OCI-M2 (cell line): ENCODE measurements at regions not wholly inside any gene's neighbourhood (a gene's known extent, or its start where the extent isn't known, plus 50 kb on each side); places are given as distances from the start of the nearest gene placed in this dataset.
"Not testable (repeated sequence)": the region's sequence is repeated elsewhere in the genome, so short reads cannot be mapped to it uniquely, and the experiment has no call there.

Experiments used
- DNase-seq: peaks from one replicate; lab custom pipeline; 2025; ENCODE audit not compliant: unreplicated experiment; lab: John Stamatoyannopoulos, UW

DNA sequence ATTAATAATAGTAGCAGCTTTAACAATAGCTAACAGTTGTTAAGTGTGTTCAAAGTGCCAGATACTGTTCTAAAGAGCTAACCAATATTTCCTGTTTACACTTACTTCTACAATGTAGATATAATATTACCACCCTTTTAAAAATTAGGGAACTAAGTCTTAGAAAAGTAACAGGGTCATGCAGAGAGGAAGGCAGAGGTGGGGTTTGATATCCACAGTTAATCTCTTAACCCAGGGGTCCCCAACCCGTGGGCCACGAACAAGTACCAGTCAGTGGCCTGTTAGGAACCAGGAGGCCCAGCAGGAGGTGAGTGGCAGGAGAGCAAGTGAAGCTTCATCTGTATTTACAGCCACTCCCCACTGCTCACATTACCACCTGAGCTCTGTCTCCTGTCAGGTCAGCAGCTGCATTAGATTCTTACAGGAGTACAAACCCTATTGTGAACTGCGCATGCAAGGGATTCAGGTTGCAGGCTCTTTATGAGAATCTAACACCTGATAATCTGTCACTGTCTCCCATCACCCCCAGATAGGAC is 89.1 kb downstream of the ACTL7B start:
- no peak for DNase-seq

DNA sequence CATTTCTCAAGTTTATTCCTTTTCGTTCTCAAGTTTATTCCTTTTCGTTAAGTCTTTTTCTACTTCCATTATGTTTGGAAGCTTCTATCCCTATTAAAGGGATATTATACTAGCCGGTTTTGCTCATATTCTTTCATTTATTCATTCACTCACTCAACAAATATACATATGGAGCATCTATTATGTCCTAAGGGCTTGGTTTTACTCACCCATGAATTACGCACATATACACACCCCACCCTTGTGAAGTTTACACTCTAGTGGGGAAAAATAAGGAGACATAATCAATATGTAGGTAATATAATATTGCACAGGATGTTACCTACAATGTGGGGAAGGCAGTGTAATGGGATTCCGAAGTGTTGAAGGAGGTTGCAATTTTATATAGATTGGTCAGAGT is 90.5 kb downstream of the ACTL7B start:
- no peak for DNase-seq

DNA sequence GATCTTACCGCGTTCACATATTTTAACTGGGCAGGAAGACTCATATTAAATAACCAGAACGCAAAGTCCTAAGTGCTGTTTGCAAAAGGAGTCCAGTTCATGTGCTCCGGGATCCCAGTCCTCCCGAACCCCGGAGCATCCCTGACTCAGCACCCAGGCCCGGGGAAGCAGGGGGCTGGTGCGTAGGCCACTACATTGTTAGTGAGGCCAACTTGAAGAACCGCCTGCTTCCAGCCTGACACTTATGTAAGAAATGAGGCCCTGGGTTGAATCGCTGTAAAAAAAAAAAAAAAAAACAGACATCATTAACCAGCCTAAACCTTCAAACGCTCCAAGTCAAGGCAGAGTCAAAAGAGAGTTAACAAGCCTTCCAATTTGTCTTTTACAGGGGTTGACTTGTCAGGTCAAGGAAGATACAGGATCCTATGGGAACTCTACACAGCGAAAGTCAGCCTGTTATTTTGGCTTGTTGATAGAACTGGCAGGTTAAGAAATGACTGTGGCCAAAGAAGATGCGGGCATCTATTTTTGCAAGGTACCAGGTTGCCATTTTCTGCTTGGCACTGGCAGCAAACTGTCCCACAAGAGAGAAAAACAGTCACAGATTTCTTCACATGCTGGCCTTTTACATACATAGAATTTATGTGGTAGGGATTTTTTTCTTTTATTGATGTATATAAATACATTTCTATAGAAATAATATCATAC is 93.3 kb downstream of the ACTL7B start:
- no peak for DNase-seq

DNA sequence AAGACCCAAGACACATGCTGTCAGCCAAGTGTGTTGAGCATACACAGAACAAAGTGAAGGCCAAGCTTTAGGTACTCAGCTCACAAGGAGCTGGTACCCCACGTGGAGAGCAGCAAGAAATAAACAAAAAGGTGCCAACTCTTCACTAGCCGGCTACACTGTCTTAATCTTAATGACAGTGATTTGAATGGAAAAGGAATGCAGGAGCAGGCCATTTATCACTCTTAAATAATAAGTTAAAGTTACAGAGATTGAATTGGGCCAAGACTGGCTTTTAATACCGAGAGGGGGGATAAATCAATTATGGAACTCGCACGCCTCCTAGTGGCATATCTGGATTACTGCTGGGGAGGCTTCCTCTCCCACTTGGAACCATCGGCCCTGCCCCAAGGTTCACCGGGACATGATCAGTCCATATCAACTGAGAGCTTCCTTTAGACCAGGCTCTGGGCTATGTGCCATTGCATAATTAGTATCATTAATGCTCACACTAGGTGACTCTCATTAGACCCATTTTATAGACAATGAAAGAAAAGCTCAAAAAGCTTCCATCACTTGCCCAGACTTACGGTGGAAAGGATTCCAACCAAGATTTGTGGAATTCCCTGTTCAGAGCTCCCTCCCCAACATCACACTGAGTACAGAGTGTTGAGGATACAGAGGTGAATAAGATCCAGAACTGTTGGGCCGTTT is 94.0 kb downstream of the ACTL7B start:
- peak; percentile 12 for DNase-seq

DNA sequence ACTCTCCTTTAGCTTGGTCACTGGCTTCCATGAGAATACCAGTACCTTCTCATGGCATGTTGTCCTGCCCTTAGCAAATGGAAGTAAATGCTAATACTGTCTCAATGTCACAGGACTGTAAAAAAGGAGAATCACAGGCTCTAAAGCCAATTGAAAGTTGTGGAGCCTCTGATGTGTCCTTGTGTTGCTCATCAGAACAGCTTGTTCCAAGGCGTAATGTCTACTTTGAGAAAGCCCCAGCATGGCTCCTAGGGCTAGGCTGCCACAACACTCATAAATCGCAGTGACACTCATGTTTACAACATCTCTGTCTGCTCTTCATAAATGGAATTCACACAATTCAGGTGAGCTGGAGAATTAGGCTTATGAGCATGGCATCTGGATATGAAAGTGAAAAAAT is 94.9 kb downstream of the ACTL7B start:
- DNase-seq = no peak

DNA sequence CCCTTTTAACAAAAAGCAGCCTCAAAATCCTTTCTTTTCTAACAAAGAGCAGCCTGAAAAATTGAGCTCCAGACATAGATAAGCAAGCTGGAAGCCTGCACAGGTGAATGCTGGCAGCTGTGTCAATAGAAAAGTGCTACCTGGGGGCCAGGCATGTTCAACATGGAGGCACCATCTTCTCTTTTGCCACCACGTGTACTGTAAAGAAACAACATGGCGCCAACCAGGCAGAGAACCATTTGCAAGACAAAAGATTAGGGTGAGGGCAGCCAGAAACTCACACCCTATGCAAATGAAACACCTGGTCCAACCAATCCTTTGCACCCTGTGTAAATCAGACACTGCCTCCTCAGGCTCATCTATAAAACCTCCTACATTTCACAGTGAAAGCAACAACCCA is 96.0 kb downstream of the ACTL7B start:
- no peak for DNase-seq

DNA sequence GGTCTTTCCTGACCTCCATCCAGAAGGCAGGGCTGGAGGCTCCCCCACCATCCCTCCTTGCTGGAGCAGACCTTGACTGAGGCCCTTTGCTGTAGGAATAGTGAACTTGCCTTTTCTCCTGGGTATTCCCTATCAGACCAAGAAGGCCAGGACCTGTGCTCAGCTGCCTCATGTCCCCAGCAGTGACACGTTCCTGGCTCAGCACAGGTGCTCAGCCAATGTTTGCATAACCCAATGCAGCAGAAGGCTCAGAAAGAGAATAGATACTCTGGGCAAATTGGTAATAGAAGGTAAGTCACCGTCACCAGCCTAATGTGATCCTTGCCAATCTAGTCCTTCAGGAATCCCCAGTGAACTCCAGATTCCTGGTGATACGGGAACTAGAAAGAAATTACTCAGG is 96.4 kb downstream of the ACTL7B start:
- DNase-seq = no peak

DNA sequence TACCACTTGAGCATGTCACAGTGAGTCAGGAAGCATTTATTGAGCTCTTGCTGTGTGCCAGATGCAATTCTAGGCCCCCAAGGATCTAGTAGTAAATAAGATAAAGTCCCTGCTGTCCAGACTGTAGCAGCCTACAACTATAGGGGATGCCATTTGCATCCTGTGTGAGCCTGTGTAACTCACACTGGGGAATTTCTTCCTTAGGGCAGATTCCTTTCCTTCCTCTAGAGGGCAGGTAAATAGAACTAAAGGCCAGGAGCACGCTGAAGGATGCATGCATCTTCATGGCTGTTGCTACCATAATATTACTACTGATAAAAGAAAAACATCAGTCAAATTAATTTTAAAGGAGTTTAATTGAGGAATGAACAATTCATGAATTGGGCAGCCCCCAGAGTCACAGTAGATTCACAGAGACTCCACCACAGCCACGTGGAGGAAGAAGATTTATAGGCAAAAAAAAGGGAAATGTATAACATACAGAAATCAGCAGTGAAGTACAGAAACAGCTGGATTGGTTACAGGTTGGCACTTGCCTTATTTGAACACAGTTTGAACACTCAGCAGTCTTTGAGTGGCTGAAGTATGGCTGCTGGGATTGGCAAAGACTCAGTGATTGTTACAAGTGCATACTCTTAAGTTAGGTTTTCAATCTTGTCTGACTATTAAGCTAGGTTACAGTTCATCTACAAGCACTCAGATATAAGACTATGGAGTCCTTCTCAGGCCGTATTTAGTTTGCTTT is 98.9 kb downstream of the ACTL7B start:
- no peak for DNase-seq

DNA sequence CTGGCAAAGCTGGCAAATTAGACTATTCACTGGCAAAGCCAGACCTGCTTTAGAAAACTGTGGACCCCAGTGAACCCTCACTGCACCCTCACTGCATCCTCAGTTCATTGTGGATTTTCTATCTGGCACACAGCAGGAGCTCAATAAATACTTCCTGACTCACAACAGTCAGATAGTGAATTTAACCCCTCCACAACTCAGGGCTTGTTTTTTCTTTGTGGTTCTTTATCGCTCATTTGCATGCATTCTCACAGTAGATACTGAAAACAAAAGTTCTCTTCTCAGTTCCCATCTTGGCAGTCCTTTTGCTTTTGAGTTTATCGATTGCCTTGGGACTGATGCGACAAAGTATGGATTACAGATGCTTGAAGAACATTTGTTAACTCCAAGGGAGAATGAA is 99.8 kb downstream of the ACTL7B start:
- DNase-seq = no peak

DNA sequence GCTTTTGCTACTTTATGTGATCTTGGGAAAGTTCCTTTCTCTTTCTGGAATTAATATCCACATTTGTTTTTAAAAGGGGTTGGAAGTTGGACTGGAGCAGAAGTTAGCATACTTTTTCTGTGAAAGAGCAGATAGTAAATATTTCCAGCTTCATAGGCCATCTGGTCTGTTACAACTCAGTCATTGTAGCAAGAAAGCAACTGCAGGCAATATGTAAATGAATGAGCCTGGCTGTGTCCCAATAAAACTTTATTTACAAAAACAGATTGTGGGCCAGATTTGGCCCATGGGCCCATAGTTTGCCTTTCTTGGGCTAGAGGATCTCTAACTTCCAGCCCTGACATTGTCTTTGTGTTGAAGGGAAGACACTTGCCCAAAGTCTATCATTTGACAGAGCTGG is 104.4 kb downstream of the ACTL7B start:
- no peak for DNase-seq

DNA sequence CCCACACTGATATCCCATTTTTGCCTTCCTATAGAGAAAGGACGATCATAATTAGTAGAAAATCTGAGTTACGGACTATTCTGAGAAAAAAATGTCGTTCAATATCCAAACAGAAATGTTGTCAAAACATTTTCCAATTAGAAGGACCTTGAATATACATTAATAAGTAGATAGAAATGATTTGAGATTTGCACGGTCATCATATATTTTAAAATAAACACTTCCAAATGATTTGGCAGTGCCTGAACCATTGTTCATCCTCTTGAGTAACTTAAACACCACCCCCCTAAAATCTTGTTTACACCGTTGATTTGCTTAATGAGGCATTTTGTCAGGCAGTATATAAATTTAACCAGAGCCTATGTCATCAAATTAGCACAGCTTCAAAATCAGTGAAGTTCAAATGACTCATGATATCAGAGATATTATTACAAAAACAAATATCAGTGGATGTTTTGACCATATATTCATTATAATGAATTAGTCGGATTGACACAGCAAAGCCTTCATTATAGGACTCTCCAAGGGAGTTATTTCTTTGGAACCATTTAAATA is 105.0 kb downstream of the ACTL7B start:
- no peak for DNase-seq

DNA sequence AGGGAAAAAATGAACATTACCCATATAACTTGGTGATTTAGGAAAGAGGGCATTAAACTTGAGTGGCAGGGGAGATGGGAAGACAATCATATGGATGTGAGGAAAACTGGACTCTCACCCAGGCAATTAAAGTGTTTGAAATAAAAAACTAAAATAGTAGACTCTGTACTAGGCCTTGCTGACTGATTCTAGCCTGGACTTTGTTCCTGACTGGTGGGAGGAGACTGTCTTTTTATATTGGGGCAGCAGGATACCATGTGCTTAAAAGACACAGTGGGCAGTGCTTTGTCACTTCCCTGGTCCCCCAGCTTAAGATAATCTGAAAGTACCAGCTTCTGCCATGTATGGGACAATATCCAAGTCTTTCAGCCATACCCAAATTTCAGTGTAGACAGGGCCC is 107.0 kb downstream of the ACTL7B start:
- no peak for DNase-seq

DNA sequence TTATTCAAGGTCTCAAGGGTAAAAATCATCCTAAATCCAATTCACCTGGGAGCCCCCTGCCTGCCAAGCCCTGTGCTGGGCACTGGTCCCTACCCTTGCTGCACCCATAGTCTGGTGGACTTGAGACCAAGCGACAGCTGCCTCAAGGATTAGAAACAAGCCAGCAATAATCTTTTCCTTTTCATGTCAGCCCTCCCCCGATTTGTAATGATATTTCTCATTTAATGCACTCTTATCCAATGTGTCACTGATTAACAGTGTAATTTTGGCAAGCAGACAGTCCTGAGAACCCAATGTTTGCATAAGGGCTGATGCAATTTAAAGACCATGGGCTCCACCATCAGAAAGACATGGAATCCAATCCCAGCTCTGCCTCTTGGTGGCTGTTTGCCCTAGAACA is 108.9 kb downstream of the ACTL7B start:
- DNase-seq = no peak

DNA sequence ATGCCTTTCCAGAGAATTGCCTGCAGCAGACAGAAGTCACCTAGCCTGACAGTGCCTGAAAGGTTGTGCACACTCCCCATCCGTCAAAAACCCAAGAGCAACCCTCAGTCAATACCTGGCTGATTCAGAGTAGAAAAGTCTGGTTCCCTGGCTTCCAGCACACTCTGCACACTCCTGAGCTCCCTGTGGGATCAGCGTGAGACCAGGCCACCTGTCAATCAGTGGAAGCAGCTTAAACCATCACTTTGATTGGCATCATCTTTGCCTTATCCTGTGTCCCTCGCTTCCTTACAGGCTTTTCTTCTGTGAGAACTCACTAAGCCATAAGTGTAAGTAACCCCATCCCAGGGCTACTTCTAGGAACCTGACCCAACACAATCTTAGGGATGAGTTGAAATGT is 109.8 kb downstream of the ACTL7B start:
- no peak for DNase-seq

DNA sequence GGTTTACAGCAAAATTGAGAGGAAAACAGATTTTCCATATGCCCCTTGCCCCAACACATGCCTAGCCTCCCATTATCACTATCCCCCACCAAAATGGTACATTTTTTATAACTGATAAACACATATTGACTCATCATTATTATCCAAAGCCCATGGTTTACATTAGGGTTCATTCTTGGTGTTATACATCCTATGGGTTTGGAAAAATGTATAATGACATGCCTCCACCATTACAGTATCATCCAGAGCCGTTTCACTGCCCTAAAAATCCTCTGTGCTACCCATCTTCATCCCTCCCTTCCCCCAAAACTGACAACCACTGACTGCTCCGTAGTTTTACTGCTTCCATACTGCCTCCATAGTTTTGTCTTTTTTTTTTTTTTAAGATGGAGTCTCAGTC is 111.1 kb downstream of the ACTL7B start:
- no peak for DNase-seq

DNA sequence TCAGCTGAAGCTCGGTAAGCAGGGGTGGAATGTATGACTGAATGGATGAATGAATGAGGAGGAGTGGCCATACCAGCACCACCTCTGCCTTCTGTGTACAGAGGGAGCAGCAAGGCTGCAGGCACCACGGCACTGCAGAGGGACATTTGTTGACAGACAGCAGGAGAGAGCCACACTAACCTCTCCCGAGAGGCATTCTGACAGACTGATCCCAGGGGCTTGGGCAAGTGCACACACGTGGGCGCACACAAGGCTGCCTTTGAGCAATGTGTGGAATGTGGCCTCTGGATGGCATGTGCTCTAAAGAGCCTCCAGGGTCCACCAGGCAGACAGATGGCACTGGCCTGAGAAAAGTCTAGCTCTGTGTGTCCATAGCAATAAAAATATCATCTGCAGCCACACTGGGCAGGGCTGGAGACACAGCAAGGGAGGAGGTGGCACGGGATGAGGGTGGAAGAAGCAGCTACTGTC is 111.8 kb downstream of the ACTL7B start:
- no peak for DNase-seq

DNA sequence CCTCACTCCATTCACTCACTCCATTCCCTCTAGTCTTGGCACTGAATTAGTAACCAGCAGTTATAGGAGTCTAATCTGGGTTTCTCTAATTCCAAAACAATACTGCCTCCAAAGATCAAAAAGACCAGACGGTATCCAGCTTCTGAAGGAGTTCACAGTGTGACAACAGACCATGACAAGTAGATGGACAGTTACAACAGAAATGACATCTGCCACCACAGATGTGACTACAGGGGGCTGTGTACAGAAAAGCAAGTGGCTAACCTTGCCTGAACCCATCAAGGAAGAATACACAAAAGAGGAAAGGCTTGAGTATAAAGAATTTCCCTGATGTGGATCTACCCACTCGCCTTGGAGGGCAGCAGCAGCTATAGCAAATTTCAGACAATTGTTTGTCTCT is 112.4 kb downstream of the ACTL7B start:
- DNase-seq = no peak

DNA sequence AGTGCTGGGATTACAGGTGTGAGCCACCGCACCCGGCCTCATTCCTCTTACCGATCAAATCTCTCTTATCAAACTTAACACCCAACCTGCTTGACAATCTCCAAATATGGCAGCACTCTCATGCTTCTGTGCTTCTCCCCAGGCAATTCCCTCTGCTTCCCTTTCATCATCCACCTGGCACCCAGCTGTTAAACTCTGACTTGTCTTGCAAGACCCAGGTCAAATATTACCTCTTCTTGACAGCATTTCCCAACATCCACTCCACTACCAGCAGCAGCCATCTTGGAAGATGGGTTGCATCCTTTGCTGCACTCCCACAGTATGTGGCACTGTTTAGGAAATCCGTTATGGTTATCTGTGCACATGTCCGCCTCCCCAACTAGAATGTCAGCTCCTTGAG is 113.6 kb downstream of the ACTL7B start:
- DNase-seq = no peak

DNA sequence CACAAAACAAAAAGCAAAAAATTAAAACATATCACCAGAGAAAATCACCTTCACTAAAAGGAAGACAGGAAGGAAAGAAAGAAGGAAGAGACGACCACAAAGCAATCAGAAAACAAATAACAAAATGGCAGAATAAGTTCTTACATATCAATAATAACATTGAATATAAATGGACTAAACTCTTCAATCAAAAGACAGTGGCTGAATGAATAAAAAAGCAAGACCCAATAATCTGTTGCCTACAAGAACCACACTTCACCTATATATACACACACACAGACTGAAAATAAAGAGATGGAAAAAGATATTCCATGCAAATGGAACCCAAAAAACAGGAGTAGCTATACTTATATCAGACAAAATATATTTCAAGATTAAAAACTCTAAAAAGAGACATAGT is 124.5 kb downstream of the ACTL7B start:
- not testable (repeated sequence) for DNase-seq

DNA sequence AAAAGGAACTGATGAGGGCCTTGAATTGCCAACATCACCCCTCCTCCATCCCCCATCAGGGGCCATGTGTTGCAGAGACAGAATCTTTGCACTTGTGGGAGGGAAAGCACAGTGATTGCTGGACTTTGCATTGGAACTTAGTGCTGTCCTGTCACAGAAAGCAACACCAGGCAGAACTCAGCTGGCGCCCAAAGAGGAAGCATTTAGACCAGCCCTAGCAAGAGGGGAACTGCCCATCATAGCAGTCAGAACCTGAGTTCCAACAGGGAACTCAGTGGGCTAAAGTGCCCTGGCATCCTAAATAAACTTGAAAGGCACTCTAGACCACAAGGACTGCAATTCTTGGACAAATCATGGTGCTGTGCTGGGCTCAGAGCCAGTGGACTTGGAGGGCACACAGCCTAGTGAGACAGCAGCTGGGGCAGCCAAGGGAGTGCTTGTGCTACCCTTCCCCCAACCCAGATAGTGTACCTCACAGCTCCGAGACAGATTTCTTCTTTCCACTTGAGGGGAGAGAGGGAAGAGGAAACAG is 128.1 kb downstream of the ACTL7B start:
- no peak for DNase-seq

DNA sequence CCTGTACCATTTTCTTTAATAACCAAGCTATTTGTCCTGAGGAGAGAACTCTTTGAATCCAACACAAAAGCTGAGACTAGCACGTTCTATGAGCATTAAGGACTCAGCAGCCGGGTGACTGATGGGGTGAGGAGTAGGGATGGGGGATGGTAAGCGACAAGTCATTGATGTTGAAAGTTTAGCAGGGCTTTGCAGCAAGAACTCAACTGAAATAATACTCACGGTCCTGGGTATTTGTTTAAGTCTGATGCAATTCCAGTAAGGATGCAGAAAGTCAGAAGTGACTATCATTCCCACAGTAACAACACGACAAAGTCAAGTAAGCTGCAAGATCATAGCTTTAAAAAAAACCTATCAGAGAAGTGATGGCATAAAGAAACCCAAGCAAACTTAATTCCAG is 131.1 kb downstream of the ACTL7B start:
- DNase-seq = no peak
